Ammon's horn (tissue), 1 donor: ENCODE measurements at regions not wholly inside any gene's neighbourhood (a gene's known extent, or its start where the extent isn't known, plus 50 kb on each side); places are given as distances from the start of the nearest gene placed in this dataset.

Experiments used
- DNase-seq: peaks from one replicate; pipeline ENCODE4 v3.0.0-alpha.2; 2016; ENCODE audit warnings: low spot score

DNA sequence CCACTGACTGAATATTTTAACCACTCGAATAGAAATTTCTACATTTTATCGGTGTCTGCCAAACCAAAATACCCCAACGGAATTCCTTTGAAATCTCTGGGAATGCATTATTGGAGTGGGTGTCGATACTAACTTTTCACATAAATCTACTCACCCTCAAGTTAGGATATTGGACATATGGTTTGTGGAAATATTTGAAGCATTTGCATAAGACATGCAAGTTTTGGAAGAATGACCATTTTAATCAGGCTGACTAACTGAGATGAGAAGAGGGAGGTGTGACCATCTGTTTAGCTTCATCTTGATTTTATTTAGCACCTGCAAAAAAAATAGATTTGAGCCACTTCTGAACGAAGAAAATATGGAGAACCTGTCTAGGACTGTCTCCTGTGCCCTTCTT lies 61.2 kb downstream of the KLF6 start:
- DNase-seq, result no peak

DNA sequence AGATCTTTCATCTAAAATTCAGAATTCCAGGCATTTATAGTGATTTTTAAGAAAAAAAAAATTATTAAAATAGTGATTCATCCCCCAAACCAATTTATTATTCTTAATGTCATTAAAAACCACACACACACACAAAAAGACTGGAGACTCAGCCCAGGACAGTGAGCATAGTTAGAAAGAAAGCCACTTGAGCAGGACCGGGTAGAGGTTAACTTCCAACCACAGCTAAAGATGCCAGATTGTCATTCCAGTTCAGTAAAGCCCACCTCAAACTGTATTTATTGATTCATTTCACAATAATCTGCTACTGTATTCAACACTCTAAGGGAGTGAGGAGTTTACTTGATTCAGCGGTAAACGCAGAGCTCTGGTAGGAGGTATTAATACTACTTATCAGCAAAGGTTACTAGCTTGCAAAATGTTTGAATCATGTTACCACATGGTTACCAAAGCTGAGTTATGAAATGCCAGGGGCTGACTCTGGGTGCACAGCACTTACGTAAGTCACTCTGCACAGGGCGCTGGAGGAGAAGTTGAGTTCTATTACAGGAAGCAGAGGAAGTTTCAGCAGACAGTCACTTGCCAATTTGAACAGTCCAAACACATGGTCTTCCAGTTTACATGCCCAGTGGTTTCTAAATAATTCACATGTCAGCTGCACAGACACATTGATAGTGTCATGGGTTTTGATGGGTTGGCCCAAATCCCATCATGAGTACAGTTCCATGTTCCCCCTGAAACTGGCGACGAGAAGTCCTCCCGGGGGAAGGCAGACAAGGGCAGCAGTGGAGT lies 64.6 kb downstream of the KLF6 start:
- DNase-seq, result peak; percentile 81

DNA sequence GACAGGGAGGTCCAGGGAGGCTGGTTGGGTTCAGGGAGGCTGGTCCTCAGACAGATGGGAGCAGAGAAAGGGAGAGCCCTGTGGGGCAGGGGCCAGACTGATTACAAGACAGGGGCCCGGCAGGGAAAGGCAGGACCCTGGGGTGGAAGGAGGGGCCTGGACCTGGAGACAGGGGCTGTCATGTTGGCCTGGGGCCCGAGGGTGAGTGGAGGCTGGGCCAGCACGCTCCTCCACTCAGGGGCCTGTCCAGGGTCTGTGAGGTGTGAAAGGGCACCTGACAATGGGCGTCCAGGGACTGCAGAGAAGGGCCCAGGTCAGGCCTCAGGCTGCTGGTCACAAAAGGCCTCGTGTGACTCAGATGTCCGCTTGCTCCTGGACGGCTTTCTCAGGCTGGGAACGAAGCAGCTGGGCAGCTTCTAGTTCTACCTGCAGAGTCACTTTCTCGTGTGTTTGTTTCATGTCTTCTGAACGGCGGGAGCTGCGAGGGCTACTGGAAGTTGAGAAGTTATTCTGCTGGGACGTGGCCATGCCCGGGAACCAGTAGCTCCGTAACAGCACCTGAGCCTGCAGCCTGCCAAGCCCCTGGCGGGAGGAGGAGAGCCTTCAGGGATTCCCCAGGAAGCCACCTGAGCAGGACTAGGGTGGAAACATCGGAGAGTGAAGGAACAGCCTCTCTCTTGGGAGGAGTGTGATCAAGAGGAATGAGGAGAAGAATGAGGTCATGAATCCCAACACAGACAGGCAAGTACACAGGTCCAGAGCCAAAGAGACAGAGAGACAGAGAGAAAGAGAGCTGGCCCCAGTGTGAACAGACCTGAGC lies 65.8 kb downstream of the KLF6 start:
- DNase-seq, result no peak

DNA sequence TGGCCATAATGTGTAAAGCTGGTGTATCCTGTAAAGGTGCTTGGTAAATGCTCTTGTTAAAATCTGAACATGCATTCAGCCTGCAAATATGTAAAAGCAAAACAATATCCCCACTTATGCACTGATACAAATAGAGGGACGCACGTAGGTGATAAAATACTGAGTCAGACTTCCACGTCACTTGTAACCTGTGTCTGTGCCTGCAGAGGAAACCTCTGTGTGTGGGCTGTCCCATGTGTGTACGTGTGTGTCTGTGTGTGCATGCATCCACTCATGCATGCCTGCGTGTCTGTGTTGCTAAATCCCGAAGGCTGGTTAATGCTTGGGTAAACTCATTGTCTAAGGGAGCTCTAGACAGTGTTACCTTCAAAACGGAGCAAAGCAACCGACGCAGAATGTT lies 68.9 kb downstream of the KLF6 start:
- no peak for DNase-seq

DNA sequence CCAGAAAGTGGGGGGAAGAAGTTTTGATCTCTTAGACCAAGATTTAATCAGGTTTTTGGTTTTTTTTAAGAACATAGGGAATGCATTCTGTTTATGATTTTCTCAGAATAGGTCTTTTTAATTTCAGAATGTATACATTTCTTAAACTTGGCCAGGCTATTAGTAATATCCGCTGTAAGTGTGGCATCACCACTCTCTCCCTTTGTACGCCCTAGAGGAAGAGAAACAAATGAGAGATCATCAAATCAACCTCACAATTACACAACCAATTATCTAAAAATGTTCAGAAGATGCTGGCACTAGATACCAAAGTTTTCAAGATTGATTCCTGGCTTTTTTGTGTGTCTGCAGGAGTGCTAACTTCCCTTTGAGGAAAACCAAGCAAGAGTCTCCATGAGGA lies 70.0 kb downstream of the KLF6 start:
- DNase-seq, result no peak

DNA sequence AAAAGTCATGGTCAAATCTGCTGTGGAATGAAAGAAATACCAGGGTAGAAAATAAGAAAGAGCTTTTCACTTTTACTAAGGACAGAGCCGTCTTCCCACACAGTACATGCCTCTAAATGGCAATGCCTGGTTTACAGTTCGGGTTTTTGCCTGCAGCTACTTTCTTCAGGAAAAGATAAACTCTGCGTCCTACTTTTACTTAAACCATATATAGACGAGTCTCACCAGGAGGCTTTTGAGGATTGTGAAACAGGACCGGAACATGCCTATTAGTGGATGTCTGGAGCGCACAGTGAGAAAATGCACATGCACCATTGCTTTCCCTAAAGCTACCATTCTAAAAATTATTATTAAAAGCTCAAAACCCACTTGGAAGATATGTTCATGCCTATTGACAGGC lies 70.5 kb downstream of the KLF6 start:
- no peak for DNase-seq

DNA sequence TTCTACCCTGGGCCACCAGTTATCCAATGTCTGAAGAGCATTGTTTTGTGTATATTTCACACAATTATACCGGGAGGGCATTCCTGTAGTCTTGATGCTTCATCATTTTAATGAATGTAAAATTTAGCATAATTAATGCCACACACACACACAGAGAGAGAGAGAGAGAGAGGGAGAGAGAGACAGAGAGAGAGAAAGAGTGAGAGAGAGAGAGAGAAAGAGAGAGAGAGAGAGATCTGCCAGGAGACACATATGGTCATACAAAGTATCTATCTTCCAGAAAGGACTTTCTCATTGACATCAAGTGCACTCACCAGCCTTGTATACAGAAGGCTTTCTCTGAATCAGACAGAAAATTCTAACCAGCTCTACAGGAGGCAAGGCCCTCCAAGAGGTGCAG lies 72.3 kb downstream of the KLF6 start:
- no peak for DNase-seq

DNA sequence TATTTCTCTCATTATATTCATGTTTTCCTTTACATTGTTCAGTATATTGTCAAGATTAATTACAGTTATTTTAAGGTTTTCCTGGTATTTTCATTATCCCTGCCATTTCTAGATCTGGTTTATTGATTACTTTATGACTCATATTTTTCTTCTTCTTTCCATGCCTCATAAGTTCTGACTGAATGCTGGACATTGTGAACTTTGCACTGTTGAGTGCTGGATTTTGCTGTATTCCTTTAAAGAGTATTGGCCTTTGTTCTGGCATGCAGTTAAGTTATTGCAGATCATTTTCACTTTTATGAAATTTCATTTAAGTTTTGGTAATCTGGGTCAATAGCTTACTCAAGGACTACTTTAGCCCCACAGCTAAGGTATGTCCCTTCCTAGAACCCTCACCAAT lies 73.1 kb downstream of the KLF6 start:
- DNase-seq, result no peak

DNA sequence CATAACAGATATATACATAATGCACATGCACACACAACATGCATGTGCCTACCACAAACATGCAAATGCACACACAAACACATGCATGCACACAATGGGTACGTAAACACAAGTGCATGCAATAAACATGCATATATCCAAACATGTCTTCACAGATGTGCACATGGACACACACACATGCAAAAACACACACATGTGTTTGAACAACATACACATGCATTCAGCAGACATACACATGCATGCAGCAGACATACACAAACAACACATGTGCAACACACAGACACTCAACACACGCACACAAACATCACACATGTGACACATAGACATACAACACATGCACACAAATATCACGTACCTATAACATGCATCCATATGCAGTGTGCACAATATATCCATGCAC lies 74.2 kb downstream of the KLF6 start:
- DNase-seq, result no peak

DNA sequence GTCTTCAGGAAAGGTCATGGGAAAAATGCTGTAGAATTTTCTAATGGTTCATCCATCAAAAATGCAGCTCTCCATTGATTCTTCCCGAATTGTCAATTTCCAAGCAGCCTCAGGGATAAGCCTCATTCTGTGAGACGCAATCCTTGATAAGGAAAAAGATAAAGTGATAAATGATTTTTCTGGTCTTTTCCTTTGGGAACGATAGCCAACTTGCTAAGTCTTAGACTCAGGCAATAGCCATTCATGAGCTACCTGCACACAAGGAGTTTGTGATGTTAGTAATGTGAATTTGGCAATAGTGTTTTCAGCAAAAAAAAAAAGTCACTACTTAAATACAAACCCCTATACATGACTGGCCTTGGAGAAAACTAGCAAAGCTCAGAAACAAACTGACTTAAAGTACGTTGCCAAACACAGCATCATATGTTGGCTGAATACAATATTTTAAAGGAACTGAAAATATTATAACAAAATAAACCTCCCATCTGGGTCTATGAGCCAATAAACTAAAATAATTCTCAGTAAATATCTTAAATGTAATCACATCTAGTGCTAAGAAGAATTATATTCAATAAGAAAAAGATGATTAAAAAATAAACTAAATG lies 75.5 kb downstream of the KLF6 start:
- DNase-seq, result no peak

DNA sequence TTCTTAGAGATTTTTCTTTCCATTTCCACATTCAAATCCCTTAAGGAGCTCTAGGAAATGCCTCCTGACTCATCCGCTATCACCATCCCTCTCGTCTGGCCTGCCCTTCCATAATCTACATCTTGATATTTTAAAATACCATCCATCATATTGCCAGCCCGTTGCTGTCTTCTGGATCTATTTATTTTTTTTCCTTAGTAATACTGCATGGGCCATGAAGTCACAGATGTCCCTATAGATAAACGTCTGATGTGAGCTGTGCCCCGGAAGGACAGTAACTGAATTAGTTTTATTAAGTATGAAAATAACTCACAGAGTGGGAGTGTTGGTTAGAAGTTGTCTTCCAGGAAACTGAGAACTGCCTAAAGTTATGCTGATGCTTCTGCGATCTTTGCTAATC lies 76.2 kb downstream of the KLF6 start:
- DNase-seq, result no peak

DNA sequence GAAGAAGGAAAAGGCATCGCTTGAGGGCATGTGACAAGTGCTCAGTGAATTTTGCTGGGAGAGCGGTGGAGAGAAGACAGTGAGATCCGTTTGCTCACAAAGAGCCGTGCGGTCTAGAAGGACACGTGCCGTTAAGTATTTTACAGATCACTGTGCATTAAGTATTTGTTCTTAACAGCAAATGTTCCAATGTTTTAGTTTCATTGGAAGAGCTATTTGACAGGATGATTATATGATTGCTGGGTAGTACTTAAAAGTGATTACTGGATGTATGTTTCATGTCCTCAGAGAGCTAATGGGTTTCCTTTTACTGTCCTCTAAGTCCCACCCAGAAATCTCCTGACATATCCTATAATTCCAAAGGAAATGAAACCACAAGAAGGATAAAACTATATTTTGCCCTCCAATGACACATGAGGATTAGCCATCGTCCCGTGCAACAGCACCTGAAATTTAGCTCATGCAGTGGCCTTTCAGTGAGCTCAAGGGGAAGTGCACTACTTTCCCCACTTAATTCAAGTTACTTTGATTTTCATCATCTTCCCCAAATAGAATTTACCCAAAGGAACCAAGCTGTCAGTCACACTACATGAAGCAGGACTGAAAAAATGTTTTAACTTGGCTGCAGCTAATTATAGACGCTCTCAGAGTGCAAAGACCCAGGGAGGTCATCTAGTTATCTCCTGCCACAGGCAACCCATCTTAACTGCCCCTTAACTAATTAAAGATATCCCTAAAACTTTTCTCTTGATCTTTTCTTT lies 80.3 kb downstream of the KLF6 start:
- no peak for DNase-seq

DNA sequence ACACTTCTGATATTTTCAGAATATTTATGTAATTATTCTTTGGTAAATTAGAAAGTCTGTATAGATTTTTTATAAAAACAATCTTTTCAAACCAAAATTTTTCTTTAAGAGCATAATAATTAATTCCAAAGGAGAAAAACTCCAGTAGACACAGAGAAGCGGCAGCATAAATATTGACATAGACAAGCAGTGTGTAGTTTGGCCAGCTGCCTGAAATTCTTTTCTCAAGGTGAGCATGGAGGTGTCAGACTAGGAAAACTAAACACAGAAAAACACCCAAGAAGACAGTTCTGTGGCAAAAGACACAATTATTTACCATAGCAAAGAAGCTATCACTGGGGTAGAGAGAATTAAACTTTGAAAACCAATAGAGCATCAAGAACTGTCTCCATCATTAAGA lies 82.4 kb downstream of the KLF6 start:
- no peak for DNase-seq

DNA sequence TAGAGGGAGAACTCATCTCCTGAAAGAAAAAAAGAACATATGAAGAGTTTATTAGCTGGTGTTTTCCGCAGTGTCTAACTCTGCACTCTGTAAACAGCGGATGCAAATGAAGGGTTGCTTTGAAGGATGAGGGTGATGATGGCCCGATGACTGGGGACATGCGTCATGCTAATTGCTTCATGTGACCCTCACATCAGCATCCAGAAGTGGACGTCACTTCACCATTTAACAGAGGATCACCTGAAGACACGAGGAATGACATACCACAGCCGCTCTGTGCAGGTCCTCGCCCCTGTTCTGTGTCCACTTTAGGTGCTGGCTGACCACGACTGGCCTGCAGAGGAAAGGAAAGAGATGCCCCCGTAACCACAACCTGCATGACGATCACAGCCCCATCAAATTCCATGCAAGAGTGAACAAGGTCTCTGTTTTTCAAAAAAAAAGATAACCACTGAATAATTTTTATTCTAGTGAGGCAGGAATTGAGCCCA lies 82.9 kb downstream of the KLF6 start:
- DNase-seq, result no peak

DNA sequence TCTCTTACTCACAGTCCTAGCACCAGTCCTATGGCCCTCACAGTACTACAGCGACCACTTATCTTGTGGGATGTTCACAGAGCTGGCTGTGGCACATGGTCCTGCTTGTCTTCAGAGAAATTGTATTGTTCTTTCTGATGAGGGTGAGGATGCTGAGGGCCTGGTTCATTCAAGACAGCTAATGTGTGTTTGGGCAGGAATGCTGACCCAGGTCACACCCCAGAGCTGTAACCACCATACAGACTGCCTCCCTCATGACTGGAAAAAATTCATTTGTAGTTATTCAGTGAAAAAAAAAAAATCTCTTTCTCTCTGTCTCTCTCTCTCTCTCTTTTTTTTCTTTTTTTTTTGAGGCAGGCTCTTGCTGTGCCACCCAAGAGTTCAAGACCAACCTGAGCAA lies 83.5 kb downstream of the KLF6 start:
- DNase-seq, result no peak

DNA sequence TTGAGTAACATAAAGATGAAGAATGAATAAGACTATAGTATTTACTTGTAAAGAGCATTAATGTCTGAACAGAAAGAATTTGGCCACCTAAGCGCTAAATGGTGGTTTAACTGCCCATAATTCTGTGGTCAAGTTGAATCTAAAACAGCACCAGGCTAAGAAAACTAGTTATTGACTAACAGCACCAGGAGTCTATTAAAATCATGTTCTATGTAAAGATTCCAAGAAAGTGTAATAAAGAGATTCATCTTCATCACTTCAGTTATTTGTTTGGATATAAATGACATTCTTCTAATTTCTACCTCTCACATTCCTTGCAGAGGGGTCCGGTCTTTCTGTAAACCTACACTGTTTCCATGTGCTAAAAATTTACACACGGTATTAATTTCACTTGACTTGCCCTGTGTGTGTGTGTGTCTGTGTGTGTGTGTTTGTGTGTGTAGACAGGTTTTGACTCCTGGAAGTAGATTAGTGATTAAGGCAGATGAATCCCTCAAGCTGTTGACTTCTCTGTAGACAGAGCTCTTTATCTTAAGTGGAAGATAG lies 84.4 kb downstream of the KLF6 start:
- no peak for DNase-seq

DNA sequence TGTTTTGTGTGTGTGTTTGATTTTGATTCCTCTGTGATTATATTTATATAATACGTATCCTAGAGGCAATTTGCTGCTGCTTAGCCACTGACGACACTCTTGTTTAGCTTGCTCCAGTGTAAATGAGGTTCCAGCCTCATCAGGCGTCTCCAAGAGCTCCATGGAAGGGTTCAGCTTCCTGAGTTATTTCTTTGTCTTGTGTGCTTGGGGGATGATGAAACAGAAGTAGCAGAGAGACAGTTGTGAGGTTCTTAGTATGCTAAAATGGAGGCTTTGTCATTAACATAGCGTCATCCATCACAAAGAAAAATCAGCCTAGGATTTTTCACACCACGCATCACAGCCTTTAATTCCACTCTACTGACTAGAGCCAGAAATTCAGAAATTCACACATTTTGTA lies 85.1 kb downstream of the KLF6 start:
- no peak for DNase-seq

DNA sequence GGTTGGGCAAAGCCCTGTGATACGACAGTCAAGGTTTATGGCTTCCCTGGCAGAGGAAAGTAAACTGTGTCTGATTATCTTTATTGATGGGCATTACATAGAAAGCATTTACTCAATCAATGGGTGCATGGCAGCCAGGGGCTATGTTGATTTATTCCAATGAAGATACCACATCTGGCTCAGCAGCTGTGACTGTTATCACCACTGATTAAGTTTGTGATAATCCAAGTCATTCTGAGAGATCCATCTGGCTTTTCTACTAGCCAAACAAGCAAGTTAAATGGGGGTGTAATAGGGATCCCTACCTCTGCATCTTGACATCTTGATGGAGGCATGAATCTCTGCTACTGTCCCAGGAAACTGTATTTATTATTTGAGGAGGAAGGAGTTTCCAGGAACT lies 86.7 kb downstream of the KLF6 start:
- DNase-seq, result no peak

DNA sequence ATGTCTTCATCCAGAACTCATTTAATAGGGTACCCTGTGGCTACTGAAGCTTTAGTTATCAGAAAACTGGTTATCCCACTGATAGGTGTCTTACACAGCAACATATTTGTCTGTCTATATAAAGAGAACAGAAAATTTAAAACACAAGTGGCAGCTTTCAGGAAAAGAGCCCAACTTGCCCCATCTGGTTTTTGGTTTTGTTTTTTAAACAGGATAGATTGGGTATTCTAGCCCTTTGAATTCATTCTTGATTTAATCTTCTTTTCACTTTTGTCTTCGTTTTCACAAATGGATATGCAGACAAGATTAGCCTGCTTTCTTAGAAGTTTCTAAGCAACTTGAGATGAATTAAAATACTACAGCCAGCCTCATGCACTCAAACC lies 91.3 kb downstream of the KLF6 start:
- DNase-seq, result no peak

DNA sequence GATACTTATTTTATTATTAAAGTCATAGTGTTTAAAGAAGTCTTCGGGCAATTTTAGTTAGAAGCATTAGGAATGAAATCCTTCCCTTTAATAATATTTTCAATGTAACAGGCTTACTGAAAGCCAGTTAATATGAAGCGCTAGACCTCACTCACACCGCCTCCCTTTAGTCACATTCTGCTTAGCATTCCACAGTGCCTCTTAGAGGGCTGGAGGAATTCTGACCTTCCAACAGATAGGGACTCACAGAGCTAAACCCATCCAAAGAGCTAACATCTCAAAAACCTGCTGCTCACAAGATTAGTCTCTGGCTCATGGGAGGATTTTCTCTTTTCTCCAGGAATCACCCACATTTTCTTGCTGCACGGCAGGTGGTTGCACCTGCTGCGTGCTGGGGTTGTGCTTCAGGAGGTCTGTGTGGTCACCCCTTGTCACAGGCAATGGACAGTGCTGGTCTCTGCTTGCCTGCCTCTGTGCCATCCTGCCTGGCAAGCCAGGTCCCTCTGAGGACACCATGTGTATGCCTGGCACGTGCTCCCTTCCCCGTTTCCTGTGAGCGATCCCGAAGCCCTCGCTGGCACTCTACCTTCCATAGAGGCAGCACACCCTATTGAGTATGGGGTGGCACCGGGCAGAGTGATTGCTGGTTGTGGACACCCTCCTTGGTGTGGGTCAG lies 91.8 kb downstream of the KLF6 start:
- DNase-seq, result no peak

DNA sequence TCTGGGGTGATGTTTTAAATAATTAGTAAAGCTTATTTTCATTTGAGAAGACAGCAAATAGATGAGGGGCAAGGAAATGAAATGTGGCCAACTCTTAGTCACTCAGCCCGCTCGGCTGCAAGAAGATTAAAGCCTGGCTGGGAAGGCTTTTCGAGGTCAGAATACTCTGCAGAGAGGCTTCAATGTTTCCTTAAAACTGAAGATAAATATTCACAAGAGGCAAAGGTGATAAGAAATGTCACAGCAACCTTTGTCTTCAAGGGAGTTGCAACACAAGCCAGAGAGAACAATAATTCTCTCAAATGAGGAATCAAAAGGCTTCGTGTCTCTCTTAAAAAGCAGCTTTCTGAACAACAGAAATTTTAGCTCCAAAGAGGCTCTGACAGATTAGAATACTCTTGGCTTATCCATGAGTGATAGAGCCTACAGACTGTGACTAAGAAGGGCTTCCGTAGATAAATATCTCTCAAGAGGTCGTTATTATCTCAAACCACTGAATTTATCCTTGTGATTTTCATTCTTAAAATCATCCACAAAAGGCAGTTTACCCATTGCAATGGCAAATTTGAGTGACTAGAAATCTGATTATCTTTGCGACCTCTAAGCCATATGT lies 92.5 kb downstream of the KLF6 start:
- no peak for DNase-seq
